HCT116 (cell line): ENCODE measurements at regions not wholly inside any gene's neighbourhood (a gene's known extent, or its start where the extent isn't known, plus 50 kb on each side); places are given as distances from the start of the nearest gene placed in this dataset.

Source experiments
- ATAC-seq: fragments of 200-7000 bp; cut with Tn5 transposase; 2 replicates; pipeline ENCODE4 v1.9.1; 2020; ENCODE audit warnings: mild to moderate bottlenecking, moderate library complexity
- BruUV-seq: library from RNA; stranded (reverse); fragments of 400-500 nt; replicated peaks from 2 replicates; lab custom pipeline; 2021; lab: Mats Ljungman, UMichigan
- CTCF ChIA-PET: fragments of 300-600 bp; sonication (Branson Sonifier 250); formaldehyde crosslinking; loops from one replicate; lab custom pipeline; 2021; ENCODE audit warnings: antibody characterized with exemption; lab: Charles Lee
- POLR2A ChIA-PET: fragments of 300-600, 350-600 bp; sonication (Branson Sonifier 250); formaldehyde crosslinking; loops from one replicate; lab custom pipeline; 2021; ENCODE audit warnings: antibody characterized with exemption; lab: Charles Lee
- RAD21 ChIA-PET, 2 experiments: fragments of 300-600 bp; sonication (Branson Sonifier 250); formaldehyde crosslinking; loops; one replicate each; lab custom pipeline; 2023; ENCODE audit warnings: low total read pairs in 2 of 2; ENCODE audit not compliant: uncharacterized antibody in 2 of 2, unreplicated experiment in 2 of 2, low non-redundant PET in 1 of 2; lab: Charles Lee
- DNase-seq: peaks from one replicate; pipeline ENCODE4 v3.0.0-alpha.2; 2010; ENCODE audit warnings: low read depth, low spot score
- H2AFZ ChIP-seq: fragments of 200-600 bp; shearing (Covaris generic), sonication (generic); 2 replicates; pipeline ENCODE4 v1.6.1; 2017; ENCODE audit warnings: low read depth, mixed run types, mixed read lengths, antibody characterized with exemption, low read length; ENCODE audit not compliant: poor library complexity, severe bottlenecking
- H3K27ac ChIP-seq: 2 replicates; pipeline ENCODE4 v1.5.1; 2012; ENCODE audit warnings: low read depth, low read length
- H3K27me3 ChIP-seq: fragments of 200-600 bp; sonication (generic); 2 replicates; pipeline ENCODE4 v1.6.1; 2016; ENCODE audit warnings: mixed run types, low read length, mixed read lengths; ENCODE audit not compliant: insufficient read depth
- H3K36me3 ChIP-seq, 2 experiments: fragments of 200-500 bp in 1 of 2; fragments of 200-600 bp in 1 of 2; sonication (Bioruptor generic) in 1 of 2; sonication (generic) in 1 of 2; 2 replicates each; pipeline versions ENCODE4 v1.5.1 to v1.6.1; 2014 to 2016; ENCODE audit warnings: low read length in 2 of 2, inconsistent platforms in 1 of 2, mixed read lengths in 1 of 2, mixed run types in 1 of 2; ENCODE audit not compliant: insufficient read depth in 2 of 2, control insufficient read depth in 1 of 2
- H3K4me1 ChIP-seq, 2 experiments: fragments of 200-600 bp in 1 of 2; sonication (generic) in 1 of 2; 2 replicates each; pipeline versions ENCODE4 v1.5.1 to v1.6.1; 2012 to 2017; ENCODE audit warnings: low read length in 2 of 2, inconsistent platforms in 1 of 2, mild to moderate bottlenecking in 1 of 2, mixed read lengths in 1 of 2, mixed run types in 1 of 2, moderate library complexity in 1 of 2; ENCODE audit not compliant: insufficient read depth in 2 of 2, control insufficient read depth in 1 of 2
- H3K4me2 ChIP-seq: fragments of 200-600 bp; sonication (generic); 2 replicates; pipeline ENCODE4 v1.6.1; 2017; ENCODE audit warnings: mixed run types, low read length, mixed read lengths
- H3K4me3 ChIP-seq, 2 experiments: fragments of 200-600 bp in 1 of 2; sonication (generic) in 1 of 2; replicated peaks in 1 of 2; 2 replicates each; pipeline ENCODE4 v1.5.1; 2011 to 2016; ENCODE audit warnings: low read length in 2 of 2, control low read depth in 1 of 2, low read depth in 1 of 2, mild to moderate bottlenecking in 1 of 2, mixed read lengths in 1 of 2, mixed run types in 1 of 2
- H3K79me2 ChIP-seq: fragments of 200-600 bp; sonication (generic); 2 replicates; pipeline ENCODE4 v1.6.1; 2017; ENCODE audit warnings: mild to moderate bottlenecking, mixed run types, low read length, moderate library complexity, mixed read lengths; ENCODE audit not compliant: insufficient read depth
- H3K9ac ChIP-seq: fragments of 200-600 bp; sonication (generic); 2 replicates; pipeline ENCODE4 v1.6.1; 2016; ENCODE audit warnings: low read length, mixed read lengths
- H3K9me2 ChIP-seq: fragments of 200-600 bp; sonication (generic), shearing (Covaris generic); 2 replicates; pipeline ENCODE4 v1.6.1; 2017; ENCODE audit warnings: mixed run types, mild to moderate bottlenecking, moderate library complexity; ENCODE audit not compliant: insufficient read depth
- H3K9me3 ChIP-seq, 2 experiments: fragments of 200-500 bp in 1 of 2; fragments of 200-600 bp in 1 of 2; sonication (Bioruptor generic) in 1 of 2; sonication (generic) in 1 of 2; 2 replicates each; pipeline ENCODE4 v1.6.1; 2014 to 2017; ENCODE audit warnings: low read length in 2 of 2, mixed read lengths in 2 of 2, inconsistent platforms in 1 of 2, low read depth in 1 of 2, mild to moderate bottlenecking in 1 of 2, mixed run types in 1 of 2, moderate library complexity in 1 of 2; ENCODE audit not compliant: control insufficient read depth in 1 of 2, insufficient read depth in 1 of 2
- H4K20me1 ChIP-seq: fragments of 200-600 bp; sonication (generic), shearing (Covaris generic); 2 replicates; pipeline ENCODE4 v1.6.1; 2017; ENCODE audit warnings: mixed run types, mild to moderate bottlenecking, moderate library complexity; ENCODE audit not compliant: insufficient read depth
- CBX3 ChIP-seq: IDR thresholded peaks from 2 replicates; pipeline ENCODE4 v1.6.1; 2012; ENCODE audit warnings: low read depth
- ELF1 ChIP-seq: IDR thresholded peaks from 2 replicates; pipeline ENCODE4 v1.6.1; 2012; ENCODE audit warnings: low read depth, borderline replicate concordance
- EZH2 ChIP-seq: fragments of 200-600 bp; sonication (generic); IDR thresholded peaks from 2 replicates; pipeline ENCODE4 v1.6.1; 2017; ENCODE audit warnings: antibody characterized with exemption, mixed run types
- EZH2phosphoT487 ChIP-seq: fragments of 200-600 bp; IDR thresholded peaks from 2 replicates; pipeline ENCODE4 v1.6.1; 2018; ENCODE audit warnings: antibody characterized with exemption, borderline replicate concordance
- FOSL1 ChIP-seq: IDR thresholded peaks from 2 replicates; pipeline ENCODE4 v1.6.1; 2012; ENCODE audit warnings: low read depth
- POLR2A ChIP-seq: IDR thresholded peaks from 2 replicates; pipeline ENCODE4 v1.7.0; 2011; ENCODE audit warnings: borderline replicate concordance; ENCODE audit not compliant: insufficient read depth, insufficient read length; ENCODE audit errors: extremely low read depth
- POLR2AphosphoS5 ChIP-seq: IDR thresholded peaks from 2 replicates; pipeline ENCODE4 v1.6.1; 2011; ENCODE audit warnings: mild to moderate bottlenecking, low read depth, low read length, moderate library complexity
- RAD21 ChIP-seq: IDR thresholded peaks from 2 replicates; pipeline ENCODE4 v1.6.1; 2012; ENCODE audit warnings: low read depth, mild to moderate bottlenecking
- SIN3A ChIP-seq: IDR thresholded peaks from 2 replicates; pipeline ENCODE4 v1.6.1; 2012; ENCODE audit warnings: low read depth
- SP1 ChIP-seq: IDR thresholded peaks from 2 replicates; pipeline ENCODE4 v1.6.1; 2012; ENCODE audit warnings: low read depth
- TCF7L2 ChIP-seq: IDR thresholded peaks from 2 replicates; pipeline ENCODE4 v1.7.0; 2011; ENCODE audit warnings: borderline replicate concordance, inconsistent platforms; ENCODE audit not compliant: insufficient read depth, insufficient read length; ENCODE audit errors: extremely low read depth
- YY1 ChIP-seq: IDR thresholded peaks from 2 replicates; pipeline ENCODE4 v1.6.1; 2011; ENCODE audit warnings: low read length, low read depth, moderate library complexity, mild to moderate bottlenecking; ENCODE audit not compliant: insufficient replicate concordance; ENCODE audit errors: extremely low read depth
- ZFX ChIP-seq: fragments of 450-650 bp; IDR thresholded peaks from 2 replicates; pipeline ENCODE4 v1.6.1; 2017
- ZNF274 ChIP-seq: fragments of 200-500 bp; sonication (Bioruptor generic); IDR thresholded peaks from 2 replicates; pipeline ENCODE4 v1.6.1; 2014; ENCODE audit warnings: mild to moderate bottlenecking, low read depth, low read length, inconsistent platforms
- intact Hi-C: fragments of 100-400 bp; cut with micrococcal nuclease; formaldehyde crosslinking; loops from 2 replicates; pipeline ENCODE4 v1.10.0; 2022
- TF ChIP-seq, protein P1 (sequence below): IDR thresholded peaks from 2 replicates; pipeline ENCODE4 v1.6.1; 2011; ENCODE audit warnings: mild to moderate bottlenecking, low read length, moderate library complexity; ENCODE audit not compliant: insufficient replicate concordance; ENCODE audit errors: extremely low read depth
- TF ChIP-seq, protein P2 (sequence below): IDR thresholded peaks from 2 replicates; pipeline ENCODE4 v1.6.1; 2012

DNA sequence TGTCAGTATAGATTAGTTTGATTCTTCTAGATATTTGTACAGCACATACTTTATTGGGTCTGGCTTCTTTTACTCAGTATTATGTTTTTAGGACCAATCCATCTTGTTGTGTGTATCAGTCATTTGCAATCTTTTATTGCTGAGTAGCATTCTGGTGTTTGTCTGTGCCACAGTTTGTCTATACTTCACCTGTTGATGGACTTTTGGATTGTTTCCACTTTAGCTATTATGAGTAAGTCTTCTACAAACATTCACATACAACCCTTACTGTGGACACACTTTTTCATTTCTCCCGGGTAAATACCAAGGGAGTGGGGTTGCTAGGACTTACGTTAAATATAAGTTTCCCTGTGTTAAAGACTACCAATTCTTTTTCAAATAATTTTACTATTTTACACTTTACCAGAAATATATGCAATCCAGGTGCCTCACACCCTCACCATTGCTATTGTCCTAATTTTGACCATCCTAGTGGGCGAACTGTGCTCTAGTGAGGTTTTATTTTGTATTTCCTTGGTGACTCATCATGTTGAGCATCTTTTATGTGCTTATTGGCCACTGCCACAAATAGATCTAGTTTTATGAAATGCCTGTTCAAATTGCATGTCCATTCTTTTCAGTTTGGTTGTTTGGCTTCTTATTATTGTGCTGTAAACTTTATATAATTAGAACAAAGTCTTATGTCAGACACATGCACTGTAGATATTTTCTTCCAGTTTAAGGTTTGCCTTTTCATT is 304.7 kb upstream of the TMTC1 start:
- no peak for ATAC-seq
- Histone ChIP-seq H3K4me1 (no peaks in the 10 kb centered on the region), H3K36me3 (no peaks in the 10 kb centered on the region), H3K4me3 (no peak overlapping the region), H3K9me2 (no peaks in the 10 kb centered on the region), H4K20me1 (no peaks in the 10 kb centered on the region), H3K9ac (no peak overlapping the region), H3K27ac (no peak overlapping the region), H3K27me3 (no peaks in the 10 kb centered on the region; the same call in 1 of the 2 replicates), H3K4me2 (no peak overlapping the region), H3K9me3 (no peaks in the 10 kb centered on the region), H2AFZ (no peak overlapping the region), H3K79me2 (no peaks in the 10 kb centered on the region)
- no peak for DNase-seq
- TF ChIP-seq YY1 (no peak), POLR2A (no peak), EZH2phosphoT487 (no peak), SP1 (no peak), POLR2AphosphoS5 (no peak), TCF7L2 (no peak)
- no TSS peak for BruUV-seq
- ChIA-PET CTCF (no interaction called here), RAD21 (no interaction called here), POLR2A (no interaction called here)
- intact Hi-C loops: no loop called here

DNA sequence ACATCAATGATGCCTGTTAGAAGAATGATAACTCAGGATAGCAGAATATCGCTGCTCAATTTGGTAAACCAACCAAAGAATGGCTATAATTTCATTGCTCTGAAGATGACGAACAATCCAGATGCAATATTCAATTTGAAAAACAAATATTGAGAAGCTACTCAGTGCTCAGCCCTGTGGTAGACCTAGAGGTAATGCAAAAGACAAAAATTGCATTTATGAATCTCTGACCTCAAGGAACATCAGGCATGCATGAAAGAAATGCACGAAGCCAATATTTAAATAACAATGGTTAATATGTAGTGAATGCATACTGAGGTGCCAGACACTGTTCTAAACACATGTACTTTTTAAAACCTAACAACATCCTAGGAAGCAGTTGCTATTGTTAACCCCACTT is 298.6 kb upstream of the TMTC1 start:
- H3K4me2 ChIP-seq: no peak overlapping the region
- no TSS peak for BruUV-seq
- intact Hi-C loops: no loop called here
- no peaks in the 10 kb centered on the region for H3K36me3 ChIP-seq
- H3K27ac ChIP-seq: no peak overlapping the region
- no peaks in the 10 kb centered on the region for H3K79me2 ChIP-seq
- no peaks in the 10 kb centered on the region for H3K4me1 ChIP-seq
- H2AFZ ChIP-seq: no peak overlapping the region
- DNase-seq: no peak
- no peaks in the 10 kb centered on the region for H3K9me3 ChIP-seq
- CTCF ChIA-PET: no interaction called here
- H3K4me3 ChIP-seq: no peak overlapping the region
- H3K9ac ChIP-seq: no peak overlapping the region
- no peaks in the 10 kb centered on the region; the same call in 1 of the 2 replicates for H3K27me3 ChIP-seq
- no peak for ATAC-seq
- RAD21 ChIA-PET: no interaction called here
- H4K20me1 ChIP-seq: no peaks in the 10 kb centered on the region
- POLR2A ChIA-PET: no interaction called here
- H3K9me2 ChIP-seq: no peaks in the 10 kb centered on the region
- no peak for TF ChIP-seq RAD21
- TF ChIP-seq ELF1: no peak
- TF ChIP-seq ZNF274: no peak
- TF ChIP-seq, protein P1, sequence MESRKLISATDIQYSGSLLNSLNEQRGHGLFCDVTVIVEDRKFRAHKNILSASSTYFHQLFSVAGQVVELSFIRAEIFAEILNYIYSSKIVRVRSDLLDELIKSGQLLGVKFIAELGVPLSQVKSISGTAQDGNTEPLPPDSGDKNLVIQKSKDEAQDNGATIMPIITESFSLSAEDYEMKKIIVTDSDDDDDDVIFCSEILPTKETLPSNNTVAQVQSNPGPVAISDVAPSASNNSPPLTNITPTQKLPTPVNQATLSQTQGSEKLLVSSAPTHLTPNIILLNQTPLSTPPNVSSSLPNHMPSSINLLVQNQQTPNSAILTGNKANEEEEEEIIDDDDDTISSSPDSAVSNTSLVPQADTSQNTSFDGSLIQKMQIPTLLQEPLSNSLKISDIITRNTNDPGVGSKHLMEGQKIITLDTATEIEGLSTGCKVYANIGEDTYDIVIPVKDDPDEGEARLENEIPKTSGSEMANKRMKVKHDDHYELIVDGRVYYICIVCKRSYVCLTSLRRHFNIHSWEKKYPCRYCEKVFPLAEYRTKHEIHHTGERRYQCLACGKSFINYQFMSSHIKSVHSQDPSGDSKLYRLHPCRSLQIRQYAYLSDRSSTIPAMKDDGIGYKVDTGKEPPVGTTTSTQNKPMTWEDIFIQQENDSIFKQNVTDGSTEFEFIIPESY: no peak
- TF ChIP-seq FOSL1: no peak
- no peak for TF ChIP-seq EZH2phosphoT487
- TF ChIP-seq ZFX: no peak
- no peak for TF ChIP-seq CBX3
- TF ChIP-seq SP1: no peak
- no peak for TF ChIP-seq SIN3A
- TF ChIP-seq EZH2: no peak
- TF ChIP-seq, protein P2, sequence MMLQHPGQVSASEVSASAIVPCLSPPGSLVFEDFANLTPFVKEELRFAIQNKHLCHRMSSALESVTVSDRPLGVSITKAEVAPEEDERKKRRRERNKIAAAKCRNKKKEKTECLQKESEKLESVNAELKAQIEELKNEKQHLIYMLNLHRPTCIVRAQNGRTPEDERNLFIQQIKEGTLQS: no peak
- TF ChIP-seq POLR2A: no peak
